GM13977 (cell line): ENCODE measurements at regions not wholly inside any gene's neighbourhood (a gene's known extent, or its start where the extent isn't known, plus 50 kb on each side); places are given as distances from the start of the nearest gene placed in this dataset.
"Not testable (repeated sequence)": the region's sequence is repeated elsewhere in the genome, so short reads cannot be mapped to it uniquely, and the experiment has no call there.

Experiments
- DNase-seq: peaks from one replicate; pipeline ENCODE4 v3.0.0; 2012; ENCODE audit warnings: low spot score
- in situ Hi-C: fragments of 300-500 bp; cut with MboI; formaldehyde crosslinking; loops from one replicate; pipeline ENCODE4 v1.12.0; 2022; ENCODE audit warnings: low sequenced_read_pairs, low pct_unique_long_range_greater_than_20kb, mixed read lengths, inconsistent platforms; ENCODE audit not compliant: unreplicated experiment
- TF ChIP-seq, protein P1 (sequence below): IDR thresholded peaks from 2 replicates; pipeline ENCODE4 v1.5.1; 2012; ENCODE audit warnings: mild to moderate bottlenecking, control low read depth; ENCODE audit not compliant: insufficient read depth; ENCODE audit errors: extremely low read depth, missing control alignments

DNA sequence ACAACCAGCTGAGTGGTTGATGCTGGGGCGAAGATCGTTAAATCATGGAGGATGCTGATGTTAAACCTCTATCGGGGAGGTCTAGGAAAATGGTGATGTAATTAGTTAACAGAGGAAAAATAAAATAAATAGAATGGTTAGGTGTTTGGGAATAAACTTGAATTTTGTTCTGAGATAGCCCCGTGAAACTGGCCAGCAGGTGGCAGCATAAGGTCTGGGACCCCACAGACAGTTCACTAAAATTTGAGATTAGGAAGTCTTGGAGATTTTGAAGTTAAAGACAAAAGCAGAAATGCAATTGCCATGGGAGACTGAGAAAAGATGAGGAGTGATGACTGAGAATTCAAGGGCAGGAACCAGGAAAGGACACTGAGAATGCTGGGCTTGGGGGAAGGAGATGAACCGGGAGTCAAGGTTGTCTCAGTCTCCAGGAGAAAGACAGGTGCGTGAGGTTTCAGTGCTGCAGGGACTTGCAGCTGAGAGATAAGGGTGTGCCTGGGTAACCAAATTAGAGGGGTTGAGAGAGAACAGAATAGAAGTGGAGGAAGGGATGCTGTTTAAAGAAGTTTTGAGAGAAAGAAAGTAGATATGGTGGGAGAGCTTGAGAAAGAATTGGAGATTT is 248.0 kb downstream of the ZNF92 start:
- DNase-seq, in situ Hi-C loops: not testable (repeated sequence)
- TF ChIP-seq, protein P1, sequence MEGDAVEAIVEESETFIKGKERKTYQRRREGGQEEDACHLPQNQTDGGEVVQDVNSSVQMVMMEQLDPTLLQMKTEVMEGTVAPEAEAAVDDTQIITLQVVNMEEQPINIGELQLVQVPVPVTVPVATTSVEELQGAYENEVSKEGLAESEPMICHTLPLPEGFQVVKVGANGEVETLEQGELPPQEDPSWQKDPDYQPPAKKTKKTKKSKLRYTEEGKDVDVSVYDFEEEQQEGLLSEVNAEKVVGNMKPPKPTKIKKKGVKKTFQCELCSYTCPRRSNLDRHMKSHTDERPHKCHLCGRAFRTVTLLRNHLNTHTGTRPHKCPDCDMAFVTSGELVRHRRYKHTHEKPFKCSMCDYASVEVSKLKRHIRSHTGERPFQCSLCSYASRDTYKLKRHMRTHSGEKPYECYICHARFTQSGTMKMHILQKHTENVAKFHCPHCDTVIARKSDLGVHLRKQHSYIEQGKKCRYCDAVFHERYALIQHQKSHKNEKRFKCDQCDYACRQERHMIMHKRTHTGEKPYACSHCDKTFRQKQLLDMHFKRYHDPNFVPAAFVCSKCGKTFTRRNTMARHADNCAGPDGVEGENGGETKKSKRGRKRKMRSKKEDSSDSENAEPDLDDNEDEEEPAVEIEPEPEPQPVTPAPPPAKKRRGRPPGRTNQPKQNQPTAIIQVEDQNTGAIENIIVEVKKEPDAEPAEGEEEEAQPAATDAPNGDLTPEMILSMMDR, result peak; percentile 55

DNA sequence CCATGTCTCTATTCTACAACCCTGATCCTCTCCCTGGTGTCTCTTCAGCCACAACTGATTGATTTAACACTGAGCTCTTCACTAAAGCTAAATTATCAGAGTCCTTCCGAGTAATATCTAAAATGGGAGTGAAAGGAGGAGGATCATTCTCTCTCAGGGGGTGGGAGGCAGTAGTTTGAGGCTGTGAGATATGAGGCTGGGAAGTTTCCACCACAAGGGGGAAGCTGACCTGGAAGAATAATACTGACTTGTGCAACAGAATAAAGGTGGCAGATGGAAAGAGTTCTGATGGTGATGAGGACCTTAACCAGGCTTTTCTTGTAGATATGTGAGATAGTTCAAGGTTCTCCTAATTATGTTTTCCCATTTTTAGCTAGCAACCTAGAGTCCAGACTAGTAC is 241.6 kb upstream of the VKORC1L1 start:
- DNase-seq, in situ Hi-C loops: not testable (repeated sequence)

DNA sequence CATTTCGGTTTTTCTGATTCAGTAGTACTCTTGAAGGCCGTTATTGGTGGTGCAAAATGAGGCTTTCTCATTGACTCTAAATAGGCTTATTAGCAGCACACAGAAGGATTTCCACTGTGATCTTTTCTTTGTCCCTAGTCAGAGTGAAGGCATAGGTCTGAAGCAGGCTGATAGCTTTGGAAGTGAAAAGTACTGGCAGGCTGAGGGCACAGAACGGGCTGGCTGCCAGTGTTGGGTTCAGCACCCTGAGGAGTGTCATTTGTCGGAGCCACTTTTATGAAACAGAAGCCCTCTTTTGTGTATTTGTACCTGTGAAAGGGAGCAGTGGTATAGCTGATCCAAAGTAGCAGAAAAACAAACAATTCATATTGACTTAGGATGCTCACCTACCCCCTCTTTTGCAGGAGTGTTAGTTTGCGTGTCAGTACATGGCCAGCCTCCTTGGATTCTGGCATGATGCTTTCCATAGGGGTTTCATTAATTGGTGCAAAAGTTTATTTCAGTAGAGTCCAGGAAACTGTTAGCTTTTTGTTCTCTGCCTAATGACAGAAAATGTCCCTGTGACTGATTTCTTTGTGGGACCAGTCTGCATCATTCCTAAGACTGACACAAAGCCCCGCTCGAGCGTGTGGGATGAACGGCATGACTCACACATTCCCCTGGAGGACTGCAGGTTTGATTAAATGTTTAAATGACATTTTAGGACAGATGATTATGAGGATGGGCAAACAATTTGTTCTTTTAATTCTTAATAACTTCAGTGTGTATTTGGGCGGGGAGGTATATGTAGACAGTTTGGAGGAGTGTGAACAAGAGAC is 239.1 kb upstream of the VKORC1L1 start:
- in situ Hi-C loops, DNase-seq: not testable (repeated sequence)

DNA sequence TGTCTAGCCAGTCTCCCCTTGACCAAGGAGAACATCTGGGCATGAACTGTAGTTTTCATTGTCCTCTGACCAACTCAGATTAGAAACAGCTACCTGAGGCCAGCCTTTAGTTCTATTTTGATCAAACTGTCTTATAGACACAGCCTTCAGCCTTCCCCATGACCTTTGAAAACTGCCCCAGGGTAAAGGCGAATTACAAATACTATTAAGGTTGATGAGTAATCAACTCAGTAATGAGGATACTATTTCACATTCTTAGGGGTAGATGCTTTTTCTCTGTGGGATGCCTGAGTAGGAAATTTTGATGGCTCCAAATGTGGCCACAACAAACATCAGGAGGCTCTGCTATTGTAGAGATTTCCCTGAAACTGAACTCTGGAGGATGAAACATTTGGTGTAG is 234.0 kb upstream of the VKORC1L1 start:
- in situ Hi-C loops, DNase-seq: not testable (repeated sequence)

DNA sequence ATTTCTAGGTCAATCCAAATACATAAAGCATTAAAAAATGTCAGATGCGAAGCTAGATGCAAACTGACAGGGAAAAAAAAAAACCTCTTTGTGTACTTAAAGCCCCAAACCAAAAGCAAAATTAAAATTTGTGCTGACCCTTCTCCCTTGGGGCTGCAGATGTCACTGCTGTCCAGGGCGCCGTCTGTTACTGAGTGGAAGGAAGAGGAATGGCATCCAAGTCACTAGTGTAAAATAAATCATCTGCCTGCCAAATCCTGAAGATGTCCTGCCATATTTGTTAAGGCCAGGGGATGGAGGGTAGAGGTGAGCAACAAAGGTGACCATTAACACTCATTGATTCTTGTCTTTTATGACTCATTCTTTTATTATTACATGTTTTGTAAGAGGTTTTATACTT is 233.2 kb upstream of the VKORC1L1 start:
- DNase-seq, in situ Hi-C loops: not testable (repeated sequence)

DNA sequence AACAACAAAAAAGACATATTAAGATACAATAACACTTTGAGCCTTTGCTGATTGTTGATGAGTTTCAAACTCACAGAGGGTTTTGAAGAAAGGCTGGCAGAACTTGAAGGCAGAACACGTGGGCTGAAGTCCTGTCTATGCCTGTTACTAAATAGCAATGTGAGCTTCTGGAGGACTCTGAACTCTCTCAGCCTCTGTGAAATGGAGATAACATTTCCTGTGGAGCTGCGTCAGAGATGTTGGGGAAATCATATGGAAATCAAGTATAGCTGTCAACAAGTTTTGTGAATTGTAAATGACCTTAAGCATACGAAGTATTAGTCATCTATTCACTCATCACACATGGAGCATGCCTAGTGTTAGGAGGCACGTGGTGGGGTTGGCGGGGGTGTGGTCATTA is 229.4 kb upstream of the VKORC1L1 start:
- DNase-seq, in situ Hi-C loops: not testable (repeated sequence)

DNA sequence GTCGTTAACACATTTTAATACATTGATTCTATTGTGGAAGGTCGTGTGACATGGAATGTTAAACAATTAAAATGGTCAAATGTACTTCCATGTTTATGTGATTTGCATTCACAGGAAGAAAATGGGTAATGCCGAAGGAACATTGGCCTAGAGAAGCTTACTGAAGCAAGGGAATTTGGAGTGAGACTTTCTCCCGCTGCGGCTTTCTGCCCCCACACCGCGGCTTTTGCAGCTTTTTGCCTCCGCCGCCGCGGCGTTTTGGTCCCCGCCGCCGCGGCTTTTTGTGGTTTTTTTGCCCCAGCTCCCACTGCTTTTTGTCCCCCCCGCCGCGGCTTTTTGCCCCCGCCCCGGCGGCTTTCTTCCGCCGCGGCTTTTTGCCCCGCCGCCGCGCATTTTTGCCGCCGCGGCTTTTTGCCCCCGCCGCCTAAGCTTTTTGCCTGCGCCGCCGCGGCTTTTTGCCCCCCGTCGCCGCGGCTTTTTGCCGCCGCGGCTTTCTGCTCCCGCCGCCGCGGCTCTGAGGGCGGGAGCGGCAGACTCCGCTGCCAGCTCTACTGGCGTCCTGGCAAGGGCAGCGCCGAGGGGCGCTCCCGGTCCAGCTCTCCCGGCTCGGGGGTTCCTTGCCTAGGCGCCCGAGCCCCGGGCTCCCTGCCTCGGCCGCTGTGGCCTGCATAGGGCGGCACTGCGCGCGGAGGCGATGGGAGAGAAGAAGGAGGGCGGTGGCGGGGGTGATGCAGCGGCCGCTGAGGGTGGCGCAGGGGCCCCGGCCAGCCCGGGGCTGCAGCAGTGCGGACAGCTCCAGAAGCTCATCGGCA is 225.5 kb upstream of the VKORC1L1 start:
- in situ Hi-C loops, DNase-seq: not testable (repeated sequence)

DNA sequence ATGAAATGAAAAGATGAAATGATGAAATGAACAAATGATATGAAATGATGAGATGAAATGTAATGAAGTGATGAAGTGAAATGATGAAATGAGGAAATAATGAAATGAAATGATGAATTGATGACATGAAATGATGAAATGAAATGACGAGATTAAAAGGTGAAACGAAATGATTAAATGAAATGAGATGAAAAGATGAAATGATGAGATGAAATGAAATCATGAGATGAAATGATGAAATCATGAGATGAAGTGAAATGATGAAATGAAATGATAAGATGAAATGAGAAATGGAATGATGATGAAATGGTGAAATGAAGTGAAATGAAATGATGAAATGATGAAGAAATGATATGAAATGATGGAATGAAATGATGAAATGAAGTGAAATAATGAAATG is 221.7 kb upstream of the VKORC1L1 start:
- in situ Hi-C loops, result not testable (repeated sequence)

DNA sequence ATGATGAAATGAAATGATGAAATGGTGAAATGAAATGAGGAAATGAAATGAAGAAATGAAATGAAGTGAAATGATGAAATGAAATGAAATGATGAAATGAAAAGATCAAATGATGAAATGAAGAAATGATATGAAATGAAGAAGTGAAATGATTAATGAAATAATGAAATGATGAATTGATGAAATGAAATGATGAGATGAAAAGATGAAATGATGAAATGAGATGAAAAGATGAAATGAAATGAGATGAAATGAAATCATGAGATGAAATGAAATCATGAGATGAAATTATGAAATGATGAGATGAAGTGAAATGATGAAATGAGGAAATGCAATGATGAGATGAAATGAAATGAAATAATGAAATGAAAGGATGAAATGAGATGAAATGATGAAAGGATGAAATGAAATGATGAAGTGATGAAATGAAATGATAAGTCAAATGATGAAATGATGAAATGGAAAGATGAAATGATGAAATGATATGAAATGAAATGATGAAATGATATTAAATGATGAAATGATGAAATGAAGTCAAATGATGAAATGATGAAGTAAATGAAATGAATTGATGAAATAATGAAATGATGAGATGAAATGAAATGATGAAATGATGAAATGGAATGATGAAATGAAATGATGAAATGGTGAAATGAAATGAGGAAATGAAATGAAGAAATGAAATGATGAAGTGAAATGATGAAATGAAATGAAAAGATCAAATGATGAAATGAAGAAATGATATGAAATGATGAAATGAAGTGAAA is 220.9 kb upstream of the VKORC1L1 start:
- in situ Hi-C loops, DNase-seq: not testable (repeated sequence)

More for the DNA sequence above, 221.7 kb upstream of the VKORC1L1 start:
- DNase-seq, result not testable (repeated sequence)

DNA sequence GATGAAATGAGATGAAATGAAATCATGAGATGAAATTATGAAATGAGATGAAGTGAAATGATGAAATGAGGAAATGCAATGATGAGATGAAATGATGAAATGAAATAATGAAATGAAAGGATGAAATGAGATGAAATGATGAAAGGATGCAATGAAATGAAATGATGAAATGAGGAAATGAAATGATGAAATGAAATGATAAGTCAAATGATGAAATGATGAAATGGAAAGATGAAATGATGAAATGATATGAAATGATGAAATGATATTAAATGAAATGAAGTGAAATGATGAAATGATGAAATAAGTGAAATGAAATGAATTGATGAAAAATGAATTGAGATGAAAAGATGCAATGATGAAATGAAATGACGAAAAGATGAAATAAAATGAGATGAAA is 220.2 kb upstream of the VKORC1L1 start:
- DNase-seq, in situ Hi-C loops: not testable (repeated sequence)

DNA sequence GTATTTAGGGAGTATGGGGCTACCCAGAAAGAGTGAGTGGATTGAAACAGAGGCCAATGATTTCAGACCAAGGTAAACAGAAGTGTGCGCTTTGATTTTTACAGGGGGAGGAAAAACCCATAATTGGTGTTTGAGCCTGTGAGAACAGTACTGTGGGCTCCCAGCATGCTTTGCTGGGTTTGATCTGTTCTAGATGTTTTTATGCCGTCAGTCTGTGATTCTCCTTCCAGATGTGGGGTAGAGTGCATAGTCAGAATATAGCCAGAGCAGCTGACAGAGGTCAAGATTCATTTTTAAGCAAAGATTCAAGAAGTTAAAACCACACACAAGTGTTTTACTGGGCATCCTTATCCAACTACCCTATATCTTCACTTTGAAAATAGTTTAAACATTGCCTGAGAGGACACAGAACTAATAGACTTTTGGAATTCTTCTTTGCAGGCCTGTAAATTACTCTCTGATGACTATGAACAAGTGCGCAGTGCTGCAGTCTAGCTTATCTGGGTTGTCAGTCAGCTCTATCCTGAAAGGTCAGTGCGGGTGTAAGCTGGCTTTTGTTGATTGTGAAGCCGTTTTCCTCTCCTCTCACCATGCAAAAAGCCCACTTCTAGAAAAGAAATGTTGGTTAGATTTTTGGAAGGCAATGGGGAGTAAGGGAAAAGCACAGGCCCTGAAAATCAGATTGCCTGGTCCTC is 216.2 kb upstream of the VKORC1L1 start:
- in situ Hi-C loops, DNase-seq: not testable (repeated sequence)

DNA sequence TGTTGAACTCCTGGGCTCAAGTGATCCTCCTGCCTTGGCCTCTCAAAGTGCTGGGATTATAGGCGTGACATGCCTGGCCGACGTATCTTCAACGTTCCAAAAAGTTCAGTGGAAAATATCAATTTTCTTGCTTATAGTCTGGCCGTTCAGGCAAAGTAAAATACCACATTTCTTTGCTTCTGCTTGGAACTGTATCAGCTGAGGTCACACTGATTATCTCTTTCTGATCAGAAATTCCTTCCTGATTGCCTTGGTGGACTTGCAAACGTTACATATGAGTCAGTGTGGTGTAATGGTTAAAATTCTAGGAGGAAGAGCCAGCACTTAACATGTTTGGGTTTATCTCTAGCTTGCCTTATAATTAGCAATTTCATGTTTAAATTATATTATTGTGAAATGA is 189.5 kb upstream of the VKORC1L1 start:
- in situ Hi-C loops, DNase-seq: not testable (repeated sequence)

DNA sequence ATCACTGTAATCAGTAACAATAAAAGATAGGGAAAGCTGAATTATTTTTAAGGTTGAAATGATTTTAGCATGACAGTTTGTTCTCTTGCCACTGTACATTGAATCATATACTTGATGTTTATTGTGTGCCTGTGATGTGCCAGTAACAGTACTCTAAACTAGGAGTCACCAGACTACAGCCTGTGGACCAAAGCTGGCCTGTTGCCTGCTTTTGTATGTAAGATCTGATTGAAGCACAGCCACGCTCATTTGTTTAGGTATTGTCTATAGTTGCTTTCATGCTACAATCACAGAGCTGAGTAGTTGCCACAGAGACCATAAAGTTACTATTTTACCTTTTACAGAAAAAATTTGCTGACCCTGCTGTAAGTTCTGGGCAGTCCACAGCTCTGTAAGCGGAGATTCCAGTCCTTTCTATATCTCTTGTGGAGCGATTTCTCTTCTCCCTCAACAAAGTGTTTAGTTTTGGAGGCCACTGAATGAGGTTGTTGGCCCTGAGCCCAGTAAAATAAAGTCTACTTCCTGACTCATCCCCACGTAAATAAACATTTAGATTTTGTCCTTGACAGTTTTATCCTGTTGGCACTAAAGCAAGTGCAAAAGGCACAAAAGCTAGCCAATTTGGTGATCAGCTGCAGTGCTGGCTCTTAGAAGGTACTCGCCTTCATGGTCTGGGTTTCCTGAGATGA is 173.7 kb upstream of the VKORC1L1 start:
- in situ Hi-C loops, DNase-seq: not testable (repeated sequence)

DNA sequence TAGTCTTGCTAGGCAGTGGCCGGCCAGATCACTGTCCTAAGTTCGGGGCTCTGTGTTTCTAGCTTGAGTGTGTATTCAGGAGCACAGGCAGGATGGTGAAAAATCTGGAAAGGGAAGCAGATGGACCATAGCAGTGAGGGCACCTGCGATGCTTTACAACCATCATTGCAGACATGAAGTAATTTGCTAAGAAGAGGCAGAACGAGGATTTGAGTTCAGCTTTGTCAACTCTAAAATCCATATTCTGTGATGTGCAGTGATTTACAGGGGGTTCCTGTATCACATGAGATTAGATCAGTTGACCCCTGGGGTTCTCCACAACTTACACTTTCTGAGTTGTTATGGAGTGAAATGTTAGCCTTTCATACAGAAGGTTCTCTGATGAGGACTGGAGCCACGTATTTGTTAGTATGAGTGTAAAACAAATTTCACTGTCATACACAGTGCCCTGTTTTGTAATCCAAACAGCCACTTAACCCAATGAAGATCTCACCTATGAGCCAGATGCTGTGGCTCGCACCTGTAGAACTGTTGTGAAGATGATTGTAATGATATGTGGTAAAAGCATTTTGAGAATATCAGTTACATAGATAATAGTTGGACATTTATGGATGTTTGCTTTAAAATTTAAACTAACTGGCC is 173.0 kb upstream of the VKORC1L1 start:
- in situ Hi-C loops, DNase-seq: not testable (repeated sequence)
